Skeletal muscle satellite cell (primary cell): ENCODE measurements at regions not wholly inside any gene's neighbourhood (a gene's known extent, or its start where the extent isn't known, plus 50 kb on each side); places are given as distances from the start of the nearest gene placed in this dataset.
"Not testable (repeated sequence)": the region's sequence is repeated elsewhere in the genome, so short reads cannot be mapped to it uniquely, and the experiment has no call there.

Source experiments
- H3K27me3 ChIP-seq: 2 replicates; pipeline ENCODE4 v1.7.0; 2013; ENCODE audit warnings: low read length; ENCODE audit not compliant: control insufficient read depth, insufficient read depth
- H3K36me3 ChIP-seq: 2 replicates; pipeline ENCODE4 v1.7.0; 2013; ENCODE audit warnings: mild to moderate bottlenecking, control low read depth, low read length; ENCODE audit not compliant: insufficient read depth
- H3K4me1 ChIP-seq: 2 replicates; pipeline ENCODE4 v1.7.0; 2013; ENCODE audit warnings: low read length; ENCODE audit not compliant: control insufficient read depth, insufficient read depth
- H3K4me2 ChIP-seq: 2 replicates; pipeline ENCODE4 v1.7.0; 2013; ENCODE audit warnings: mild to moderate bottlenecking, low read length
- H3K4me3 ChIP-seq: 2 replicates; pipeline ENCODE4 v1.7.0; 2013; ENCODE audit warnings: low read length
- H3K9ac ChIP-seq: 2 replicates; pipeline ENCODE4 v1.7.0; 2013; ENCODE audit warnings: mild to moderate bottlenecking, low read depth, low read length, moderate library complexity
- H3K9me3 ChIP-seq: replicated peaks from 2 replicates; pipeline ENCODE4 v1.7.0; 2013; ENCODE audit warnings: mild to moderate bottlenecking, control low read depth, low read length

DNA sequence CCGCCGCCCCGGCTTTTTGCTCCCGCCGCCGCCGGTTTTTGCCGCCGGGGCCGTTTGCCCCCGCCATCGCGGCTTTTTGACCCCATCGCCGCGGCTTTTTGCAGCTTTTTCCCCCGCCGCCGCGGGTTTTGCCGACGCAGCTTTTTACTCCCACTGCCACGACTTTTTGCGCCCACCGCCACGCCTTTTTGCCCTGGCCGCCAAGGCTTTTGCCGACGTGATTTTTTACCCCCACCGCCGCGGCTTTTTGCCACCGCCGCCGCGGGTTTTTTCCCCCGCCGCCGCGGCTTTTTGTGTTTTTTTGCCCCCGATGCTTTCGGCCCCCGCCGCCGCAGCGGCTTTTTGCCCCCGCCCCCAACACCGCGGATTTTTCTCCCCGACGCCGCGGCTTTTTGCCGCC lies 5001.9 kb upstream of the OR11H1 start:
- H3K4me1 ChIP-seq, H3K9ac ChIP-seq, H3K4me2 ChIP-seq, H3K9me3 ChIP-seq, H3K4me3 ChIP-seq, H3K36me3 ChIP-seq, H3K27me3 ChIP-seq: not testable (repeated sequence)

DNA sequence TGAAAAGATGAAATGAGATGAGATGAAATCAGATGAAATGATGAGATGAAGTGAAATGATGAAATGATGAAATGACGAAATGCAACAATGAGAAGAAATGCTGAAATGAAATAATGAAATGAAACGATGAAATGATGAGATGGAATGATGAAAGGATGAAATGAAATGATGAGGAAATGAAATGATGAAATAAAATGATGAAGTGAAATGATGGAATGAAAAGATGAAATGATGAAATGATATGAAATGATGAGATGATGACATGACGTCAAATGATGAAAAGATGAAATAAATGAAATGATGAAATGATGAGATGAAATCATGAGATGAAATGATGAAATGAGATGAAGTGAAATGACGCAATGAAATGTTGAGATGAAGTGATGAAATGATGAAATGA lies 4996.9 kb upstream of the OR11H1 start:
- not testable (repeated sequence) for H3K9ac ChIP-seq, H3K4me2 ChIP-seq, H3K4me1 ChIP-seq, H3K4me3 ChIP-seq, H3K36me3 ChIP-seq, H3K9me3 ChIP-seq, H3K27me3 ChIP-seq

GRCh38 chr22:10572531-10572930 lies 4955.5 kb upstream of the OR11H1 start:
- not testable (repeated sequence) for H3K9me3 ChIP-seq, H3K4me1 ChIP-seq, H3K9ac ChIP-seq, H3K4me3 ChIP-seq, H3K27me3 ChIP-seq, H3K36me3 ChIP-seq, H3K4me2 ChIP-seq

DNA sequence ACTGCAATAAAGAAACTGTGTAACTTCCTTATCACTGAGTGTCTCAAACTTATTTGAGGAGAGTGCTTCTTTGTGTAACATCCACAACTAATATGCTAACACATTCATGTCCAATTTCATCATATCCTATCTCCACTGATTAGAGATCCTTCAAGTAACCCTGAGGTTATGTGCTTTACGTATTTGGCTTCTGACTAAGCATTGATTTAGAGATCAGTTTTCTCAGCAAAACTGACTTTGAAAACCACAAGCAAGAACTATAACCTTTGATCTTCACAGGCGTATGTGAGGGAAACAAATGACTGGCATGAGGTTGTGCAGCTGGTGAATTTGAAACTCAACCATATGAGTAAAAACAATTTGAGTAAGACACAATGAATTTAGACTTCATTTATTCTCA lies 4926.9 kb upstream of the OR11H1 start:
- not testable (repeated sequence) for H3K4me2 ChIP-seq, H3K9me3 ChIP-seq, H3K36me3 ChIP-seq, H3K4me1 ChIP-seq, H3K4me3 ChIP-seq, H3K27me3 ChIP-seq, H3K9ac ChIP-seq

DNA sequence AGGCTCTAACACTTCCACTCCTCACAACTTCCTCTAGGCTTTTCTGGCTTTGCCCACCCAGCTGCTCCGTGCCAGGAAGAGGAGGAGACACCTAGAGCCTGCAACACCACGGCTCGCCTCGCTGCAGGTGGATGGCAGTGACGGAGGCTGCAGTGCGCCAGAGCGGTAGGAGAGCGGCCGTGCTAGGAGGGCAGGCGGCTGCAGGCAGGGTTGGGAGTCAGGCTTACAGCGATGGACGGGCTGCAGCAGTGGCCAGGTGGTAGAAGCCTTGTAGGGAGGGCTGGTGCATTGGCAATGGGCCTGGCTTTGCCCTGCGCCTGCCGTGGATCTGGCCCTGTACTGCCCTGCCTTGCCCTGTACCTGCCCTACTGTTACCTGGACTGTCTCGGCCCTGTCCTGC lies 4896.0 kb upstream of the OR11H1 start:
- H3K4me2 ChIP-seq, H3K4me1 ChIP-seq, H3K36me3 ChIP-seq, H3K9ac ChIP-seq, H3K4me3 ChIP-seq, H3K27me3 ChIP-seq, H3K9me3 ChIP-seq: not testable (repeated sequence)

GRCh38 chr22:10635341-10635740 lies 4892.7 kb upstream of the OR11H1 start:
- H3K9ac ChIP-seq, H3K4me2 ChIP-seq, H3K4me1 ChIP-seq, H3K9me3 ChIP-seq, H3K4me3 ChIP-seq, H3K36me3 ChIP-seq, H3K27me3 ChIP-seq: not testable (repeated sequence)

DNA sequence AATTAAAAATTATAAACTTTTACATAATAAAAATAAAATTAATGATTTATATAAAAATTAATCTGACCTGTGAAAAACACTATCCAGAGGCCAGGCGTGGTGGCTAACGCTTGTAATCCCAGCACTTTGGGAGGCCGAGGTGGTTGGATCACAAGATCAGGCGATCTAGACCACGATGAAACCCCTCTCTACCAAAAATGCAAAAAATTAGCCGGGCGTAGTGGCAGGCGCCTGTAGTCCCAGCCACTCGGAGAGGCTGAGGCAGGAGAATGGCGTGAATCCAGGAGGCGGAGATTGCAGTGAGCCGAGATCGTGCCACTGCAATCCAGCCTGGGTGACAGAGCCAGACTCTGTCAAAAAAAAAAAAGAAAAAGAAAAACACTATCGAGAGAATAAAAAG lies 4865.2 kb upstream of the OR11H1 start:
- H3K27me3 ChIP-seq, H3K4me1 ChIP-seq, H3K36me3 ChIP-seq, H3K9ac ChIP-seq, H3K4me3 ChIP-seq, H3K4me2 ChIP-seq, H3K9me3 ChIP-seq: not testable (repeated sequence)

DNA sequence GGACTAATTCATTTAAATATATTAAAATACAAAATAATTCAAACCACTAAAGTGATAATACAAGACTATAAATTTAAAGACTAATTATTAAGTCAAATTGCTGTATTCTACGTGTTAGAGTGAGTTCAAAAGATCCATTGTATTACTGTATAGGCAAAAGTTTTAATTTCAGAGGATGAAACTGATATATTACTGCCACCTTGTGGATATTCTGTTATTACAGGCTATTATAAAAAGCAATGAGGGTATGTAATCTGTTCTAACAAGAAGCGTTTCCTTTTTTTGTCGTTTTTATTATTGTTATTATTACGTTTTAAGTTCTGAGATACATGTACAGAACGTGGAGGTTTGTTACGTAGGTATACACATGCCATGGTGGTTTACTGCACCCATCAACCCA lies 4854.9 kb upstream of the OR11H1 start:
- H3K9ac ChIP-seq, H3K27me3 ChIP-seq, H3K36me3 ChIP-seq, H3K4me2 ChIP-seq, H3K4me1 ChIP-seq, H3K9me3 ChIP-seq, H3K4me3 ChIP-seq: not testable (repeated sequence)

GRCh38 chr22:10678720-10679119 lies 4849.3 kb upstream of the OR11H1 start:
- not testable (repeated sequence) for H3K4me3 ChIP-seq, H3K36me3 ChIP-seq, H3K4me2 ChIP-seq, H3K9me3 ChIP-seq, H3K4me1 ChIP-seq, H3K9ac ChIP-seq, H3K27me3 ChIP-seq

GRCh38 chr22:10685436-10685835 lies 4842.6 kb upstream of the OR11H1 start:
- not testable (repeated sequence) for H3K9me3 ChIP-seq, H3K4me1 ChIP-seq, H3K4me3 ChIP-seq, H3K9ac ChIP-seq, H3K4me2 ChIP-seq, H3K36me3 ChIP-seq, H3K27me3 ChIP-seq

GRCh38 chr22:10687256-10687655 lies 4840.7 kb upstream of the OR11H1 start:
- not testable (repeated sequence) for H3K9ac ChIP-seq, H3K4me3 ChIP-seq, H3K4me2 ChIP-seq, H3K4me1 ChIP-seq, H3K27me3 ChIP-seq, H3K36me3 ChIP-seq, H3K9me3 ChIP-seq

DNA sequence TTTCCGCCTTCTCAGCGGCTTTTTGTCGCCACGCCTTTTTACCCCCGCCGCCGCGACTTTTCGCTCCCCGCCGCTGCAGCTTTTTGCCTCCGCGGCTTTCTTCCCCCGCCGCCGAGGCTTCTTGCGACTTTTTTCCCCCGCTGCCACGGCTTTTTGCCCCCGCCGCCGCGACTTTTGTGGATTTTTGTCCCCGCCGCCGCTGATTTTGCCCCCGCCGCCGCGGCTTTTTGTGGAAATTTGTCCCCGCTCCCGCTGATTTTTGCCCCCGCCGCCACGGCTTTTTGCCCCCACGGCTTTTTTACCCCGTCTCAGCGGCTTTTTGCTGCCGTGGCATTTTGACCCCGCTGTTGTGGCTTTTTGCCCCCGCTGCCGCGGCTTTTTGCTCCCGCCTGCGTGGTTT lies 4829.2 kb upstream of the OR11H1 start:
- H3K9me3 ChIP-seq, H3K9ac ChIP-seq, H3K4me2 ChIP-seq: not testable (repeated sequence)

More for the DNA sequence above, 4829.2 kb upstream of the OR11H1 start:
- H3K27me3 ChIP-seq, H3K4me3 ChIP-seq, H3K4me1 ChIP-seq, H3K36me3 ChIP-seq: not testable (repeated sequence)
